Neural progenitor cell (in vitro differentiated cells): ENCODE measurements at regions not wholly inside any gene's neighbourhood (a gene's known extent, or its start where the extent isn't known, plus 50 kb on each side); places are given as distances from the start of the nearest gene placed in this dataset.

Experiments used
- CTCF ChIP-seq: fragments of 200-600 bp; sonication (generic); IDR thresholded peaks from 2 replicates; pipeline ENCODE4 v1.5.1; 2017; ENCODE audit warnings: antibody characterized with exemption, mild to moderate bottlenecking
- EZH2 ChIP-seq: fragments of 200-600 bp; sonication (generic); IDR thresholded peaks from 2 replicates; pipeline ENCODE4 v1.6.1; 2017; ENCODE audit warnings: antibody characterized with exemption, mild to moderate bottlenecking, moderate library complexity
- EZH2phosphoT487 ChIP-seq: fragments of 200-600 bp; sonication (generic); IDR thresholded peaks from 2 replicates; pipeline ENCODE4 v1.6.1; 2017; ENCODE audit warnings: antibody characterized with exemption

GRCh38 chr7:346116-346898, 56.3 kb downstream of the FOXL3 start:
- no peak for TF ChIP-seq CTCF
- no peak for TF ChIP-seq EZH2
- no peak for TF ChIP-seq EZH2phosphoT487
